ENCODE measurements at regions not wholly inside any gene's neighbourhood (a gene's known extent, or its start where the extent isn't known, plus 50 kb on each side); places are given as distances from the start of the nearest gene placed in this dataset.

GRCh38 chr9:90261698-90262097 lies 380.9 kb downstream of the DIRAS2 start:
- Histone ChIP-seq H3K4me3 (no peak overlapping the region), H3K27ac (no peak overlapping the region), H3K27me3 (no peaks in the 10 kb centered on the region), H3K4me1 (ENCODE audit: low read depth) (no peaks in the 10 kb centered on the region), H3K9me3 (ENCODE audit: low read depth) (no peaks in the 10 kb centered on the region), H3K36me3 (no peaks in the 10 kb centered on the region)
- no peak for TF ChIP-seq CTCF (IDR thresholded peaks at IDR 0.05; ENCODE audit: low read depth, low read length)
- no peak for DNase-seq (ENCODE audit: low read depth in 1 of 2, low spot score in 1 of 2)

- TF ChIP-seq CTCF (IDR thresholded peaks at IDR 0.05; ENCODE audit: low read depth, low read length) = no peak
Measured at GRCh38 chr9:90268613-90269012, 374.0 kb downstream of the DIRAS2 start.

GRCh38 chr9:90271707-90272106 lies 370.9 kb downstream of the DIRAS2 start:
- Histone ChIP-seq H3K27me3 (no peaks in the 10 kb centered on the region), H3K4me3 (no peak overlapping the region), H3K27ac (no peak overlapping the region), H3K36me3 (no peaks in the 10 kb centered on the region), H3K4me1 (ENCODE audit: low read depth) (no peaks in the 10 kb centered on the region), H3K9me3 (ENCODE audit: low read depth) (no peaks in the 10 kb centered on the region)
- TF ChIP-seq CTCF (IDR thresholded peaks at IDR 0.05; ENCODE audit: low read depth, low read length) = no peak
- no peak for DNase-seq (ENCODE audit: low read depth in 1 of 2, low spot score in 1 of 2)

More at GRCh38 chr9:90268613-90269012, 374.0 kb downstream of the DIRAS2 start:
- Histone ChIP-seq H3K27me3 (no peaks in the 10 kb centered on the region), H3K36me3 (no peaks in the 10 kb centered on the region), H3K4me1 (ENCODE audit: low read depth) (no peaks in the 10 kb centered on the region), H3K9me3 (ENCODE audit: low read depth) (no peaks in the 10 kb centered on the region), H3K4me3 (no peak overlapping the region), H3K27ac (no peak overlapping the region)
- DNase-seq (ENCODE audit: low read depth in 1 of 2, low spot score in 1 of 2) = no peak

GRCh38 chr9:90274725-90275124 lies 367.9 kb downstream of the DIRAS2 start:
- H3K4me3 ChIP-seq = no peak overlapping the region
- H3K9me3 ChIP-seq (ENCODE audit: low read depth) = no peaks in the 10 kb centered on the region
- no peak overlapping the region for H3K27ac ChIP-seq
- no peak for TF ChIP-seq CTCF (IDR thresholded peaks at IDR 0.05; ENCODE audit: low read depth, low read length)
- DNase-seq (ENCODE audit: low read depth in 1 of 2, low spot score in 1 of 2) = no peak
- no peaks in the 10 kb centered on the region for H3K36me3 ChIP-seq
- H3K27me3 ChIP-seq = no peaks in the 10 kb centered on the region
- H3K4me1 ChIP-seq (ENCODE audit: low read depth) = no peaks in the 10 kb centered on the region

GRCh38 chr9:90285946-90286345 lies 356.7 kb downstream of the DIRAS2 start:
- no peak overlapping the region for H3K4me3 ChIP-seq
- no peaks in the 10 kb centered on the region for H3K27me3 ChIP-seq
- no peaks in the 10 kb centered on the region for H3K4me1 ChIP-seq (ENCODE audit: low read depth)
- no peak overlapping the region for H3K27ac ChIP-seq
- H3K9me3 ChIP-seq (ENCODE audit: low read depth) = no peaks in the 10 kb centered on the region
- no peak for TF ChIP-seq CTCF (IDR thresholded peaks at IDR 0.05; ENCODE audit: low read depth, low read length)
- no peaks in the 10 kb centered on the region for H3K36me3 ChIP-seq
- no peak for DNase-seq (ENCODE audit: low read depth in 1 of 2, low spot score in 1 of 2)

Data from cardiac muscle cell (in vitro differentiated cells and primary cell).